Stimulated activated CD4-positive, alpha-beta T cell treated with anti-CD3 and anti-CD28 coated beads, TNF-alpha, amount 100 ng/mL, for 48 hours (primary cell): ENCODE measurements at regions not wholly inside any gene's neighbourhood (a gene's known extent, or its start where the extent isn't known, plus 50 kb on each side); places are given as distances from the start of the nearest gene placed in this dataset.

Experiments used
- DNase-seq, 3 donors: peaks; one replicate each; pipeline ENCODE4 v3.0.0-alpha.2; 2020; ENCODE audit warnings: low read depth in 3 of 3

DNA sequence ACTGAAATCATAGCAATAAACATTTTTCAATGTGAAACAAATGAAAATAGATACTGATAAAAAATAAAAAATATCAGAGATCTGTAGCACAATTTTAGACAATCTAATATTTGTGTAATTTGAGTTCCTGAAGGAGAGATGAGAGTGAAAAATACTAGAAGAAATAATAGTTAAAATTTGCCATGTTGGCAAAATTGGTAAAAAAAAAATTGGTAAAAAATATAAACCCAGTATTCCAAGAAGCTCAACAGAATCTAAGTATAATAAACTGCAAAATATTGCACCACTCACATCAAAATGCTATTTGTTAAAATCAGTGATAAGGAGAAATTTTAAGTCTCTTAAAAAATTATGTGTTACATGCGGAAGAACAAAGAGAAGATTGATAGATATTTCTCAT, 1680.7 kb downstream of the PCDH7 start:
- no peak for DNase-seq

DNA sequence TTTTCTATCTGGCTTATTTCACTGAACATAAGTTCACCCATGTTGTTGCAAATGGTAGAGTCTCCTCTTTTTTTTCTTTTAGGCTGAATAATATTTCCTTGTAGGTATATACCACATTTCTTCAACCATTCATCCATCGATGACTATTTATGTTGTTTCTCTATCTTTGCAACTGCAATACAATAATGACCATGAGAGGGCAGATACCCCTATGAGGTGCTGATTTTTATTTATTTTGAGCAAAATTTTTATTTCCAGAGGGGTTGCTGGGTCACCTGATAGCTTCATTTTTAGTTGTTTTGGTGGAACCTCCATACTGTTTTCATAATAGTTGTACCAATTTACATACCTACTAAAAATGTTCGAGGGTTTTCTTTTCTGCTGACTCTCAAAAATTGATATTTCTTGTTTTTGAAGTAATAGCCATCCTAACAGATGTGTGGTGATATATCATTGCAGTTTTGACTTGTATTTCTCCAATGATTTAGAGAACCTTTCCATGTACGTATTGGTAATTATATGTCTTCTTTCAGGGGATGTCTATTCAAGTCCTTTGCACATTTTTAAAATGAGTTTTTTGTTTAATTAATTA, 1697.0 kb downstream of the PCDH7 start:
- no peak for DNase-seq

DNA sequence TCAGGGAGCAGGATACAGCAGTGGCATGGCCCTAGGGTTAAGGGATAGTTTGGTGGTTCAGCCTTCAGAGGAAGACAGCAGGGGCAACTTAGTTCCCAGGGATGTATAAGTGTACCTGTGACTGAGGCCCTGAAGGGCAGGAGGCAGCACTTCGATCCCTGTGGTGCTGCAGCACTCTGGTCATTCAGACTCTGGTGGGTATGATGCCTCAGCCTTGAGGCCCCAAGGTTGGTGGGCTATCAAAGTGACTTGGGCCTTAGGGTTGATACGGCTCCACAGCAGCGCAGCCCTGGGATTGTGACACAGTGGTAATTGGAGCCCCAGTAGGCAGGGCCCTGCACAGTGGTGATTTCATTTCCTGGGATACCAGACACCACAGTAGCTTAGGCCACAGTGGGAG, 1703.1 kb downstream of the PCDH7 start:
- no peak for DNase-seq

DNA sequence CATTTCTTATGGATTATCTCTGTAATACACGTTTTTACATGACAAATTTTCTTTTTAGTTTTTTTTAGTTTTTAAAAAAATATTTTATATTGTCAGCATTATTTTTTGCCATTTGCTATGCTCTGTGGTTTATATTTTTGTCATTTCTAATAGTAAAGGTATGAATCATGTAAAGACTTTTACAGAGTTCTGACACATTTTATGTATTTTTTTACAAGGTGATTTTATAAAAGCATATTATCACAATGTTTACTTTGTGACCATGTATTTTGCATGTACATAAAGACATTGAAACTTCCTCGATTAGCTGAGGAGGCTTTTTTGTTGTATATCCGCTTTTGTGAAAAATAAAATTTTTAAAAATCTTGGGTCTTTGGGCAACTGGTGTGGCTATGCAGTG, 1705.1 kb downstream of the PCDH7 start:
- DNase-seq: no peak

DNA sequence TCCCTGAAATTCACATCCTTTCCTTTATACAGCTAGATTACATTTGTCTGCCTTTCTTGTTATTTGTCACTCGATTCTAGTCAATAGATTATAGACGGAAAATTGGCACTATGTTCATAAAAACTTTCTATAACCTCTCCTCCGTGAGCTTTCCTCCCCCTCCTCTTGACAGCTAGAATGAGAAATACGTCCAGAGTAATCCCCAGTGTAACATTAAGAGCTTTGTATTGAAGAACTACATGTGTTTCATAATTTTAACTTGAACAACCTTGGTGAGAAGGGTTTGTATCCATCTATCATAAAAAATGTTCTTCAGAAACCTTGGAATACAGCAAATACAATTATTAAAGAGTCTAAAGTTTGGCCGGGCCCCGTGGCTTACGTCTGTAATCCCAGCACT, 1707.4 kb downstream of the PCDH7 start:
- DNase-seq: no peak

DNA sequence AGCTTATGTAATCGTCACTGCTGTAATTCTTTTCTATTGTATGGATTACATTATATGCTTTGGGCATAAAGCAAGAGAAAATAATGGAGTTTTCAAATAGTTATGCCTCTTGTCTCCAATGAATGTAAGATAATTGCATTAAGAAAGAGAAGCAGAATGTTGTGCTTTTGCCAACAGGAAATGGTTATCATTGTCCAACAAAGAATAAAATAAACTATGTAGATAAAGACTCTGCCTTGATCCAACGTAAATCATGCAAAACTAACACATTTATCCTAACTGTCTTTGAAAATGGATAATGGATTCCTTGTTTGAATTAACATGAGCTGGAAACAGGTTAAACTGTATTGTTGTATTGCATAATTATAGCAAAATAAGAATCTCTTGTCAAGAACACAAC, 1709.0 kb downstream of the PCDH7 start:
- DNase-seq: no peak

DNA sequence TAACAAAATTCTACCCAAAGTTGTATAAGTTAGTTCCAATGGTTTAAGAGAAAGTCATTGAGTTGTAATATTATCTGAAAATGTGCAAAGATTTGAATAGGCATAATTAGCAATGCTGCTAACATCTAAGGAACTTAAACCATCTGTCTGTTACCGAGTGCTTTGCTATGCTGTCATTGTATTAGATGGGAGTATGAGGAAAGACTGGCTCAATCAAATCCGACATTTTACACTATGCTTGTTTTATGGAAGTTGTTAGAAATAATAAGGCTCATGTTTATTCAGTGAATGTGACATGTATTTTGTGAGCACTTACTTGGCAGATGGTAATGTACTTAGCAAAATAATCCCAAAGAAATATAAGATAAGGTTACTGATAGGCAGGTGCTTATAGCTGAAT, 1715.1 kb downstream of the PCDH7 start:
- DNase-seq: no peak

DNA sequence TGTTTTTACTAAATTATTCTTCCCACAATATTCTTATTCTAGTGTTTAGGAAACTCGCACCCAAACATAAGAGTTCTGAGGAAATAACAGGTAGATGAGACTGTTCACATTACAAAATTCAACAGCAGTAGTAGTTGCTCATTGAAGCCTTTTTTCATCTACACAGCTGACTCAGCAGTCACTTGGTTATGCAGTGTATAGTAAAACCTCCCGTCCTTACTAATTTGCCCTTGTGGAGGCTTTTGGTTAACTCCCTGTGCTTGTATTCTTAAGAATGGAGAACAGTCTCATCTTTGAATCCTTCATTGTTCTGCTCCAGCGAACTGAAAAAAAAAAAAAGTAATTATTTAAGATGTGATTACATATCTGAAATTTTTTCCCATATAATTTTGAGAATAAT, 1716.6 kb downstream of the PCDH7 start:
- DNase-seq: no peak

DNA sequence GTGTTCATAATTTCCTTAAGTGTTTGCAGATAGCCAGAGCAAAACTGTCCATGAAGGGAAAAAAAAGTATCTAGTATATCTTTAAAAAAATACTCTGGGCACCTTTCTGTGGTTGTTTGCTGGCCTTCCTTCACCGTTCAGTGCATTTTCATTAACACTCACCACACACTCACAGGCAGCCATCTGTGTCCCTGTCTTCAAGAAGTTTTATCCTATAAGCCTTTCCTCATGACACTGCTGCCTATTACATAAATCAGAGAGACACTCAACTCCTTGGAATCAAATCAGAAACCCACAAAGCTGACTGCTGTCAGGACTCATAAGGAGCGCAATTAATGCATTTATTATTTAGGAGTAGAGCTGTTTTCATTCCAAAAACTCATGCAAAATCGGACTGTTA, 1720.2 kb downstream of the PCDH7 start:
- DNase-seq: no peak

DNA sequence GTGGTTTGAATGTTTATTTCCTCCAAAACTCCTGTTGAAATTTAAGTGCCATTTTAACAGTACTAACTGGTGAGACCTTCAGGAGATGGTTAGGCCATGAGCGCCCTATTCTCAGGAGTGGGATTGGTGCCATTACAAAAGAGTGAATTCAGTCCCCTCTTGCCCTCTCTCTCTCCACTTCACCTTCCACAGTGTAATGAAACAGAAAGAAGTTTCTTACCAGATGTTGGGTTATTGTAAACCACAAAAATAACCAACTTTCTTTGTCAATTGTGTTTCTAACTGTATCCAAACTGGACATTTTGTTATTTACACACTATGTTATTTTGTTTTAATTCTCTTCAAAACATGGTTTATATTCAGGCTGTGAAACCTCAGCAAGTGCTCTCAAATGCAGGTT, 1734.3 kb downstream of the PCDH7 start:
- DNase-seq: no peak

DNA sequence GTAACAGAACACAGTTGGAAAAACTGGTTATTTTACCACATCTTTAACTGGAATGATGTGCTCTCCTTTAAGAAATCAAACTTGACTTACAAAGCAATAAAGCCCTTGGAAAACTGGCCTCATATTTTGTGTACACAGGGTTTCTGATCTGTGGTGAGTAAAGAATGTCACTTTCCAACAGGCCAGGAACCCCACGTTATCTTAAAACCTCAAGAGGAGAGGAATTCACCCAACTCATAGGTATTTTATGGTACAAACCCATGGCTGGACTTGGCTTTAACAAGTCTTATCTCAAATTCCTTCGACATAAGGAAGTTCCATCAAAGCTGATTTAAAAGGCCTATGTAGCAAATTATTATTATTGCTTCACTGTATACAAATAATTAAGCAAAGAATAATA, 1735.1 kb downstream of the PCDH7 start:
- no peak for DNase-seq

DNA sequence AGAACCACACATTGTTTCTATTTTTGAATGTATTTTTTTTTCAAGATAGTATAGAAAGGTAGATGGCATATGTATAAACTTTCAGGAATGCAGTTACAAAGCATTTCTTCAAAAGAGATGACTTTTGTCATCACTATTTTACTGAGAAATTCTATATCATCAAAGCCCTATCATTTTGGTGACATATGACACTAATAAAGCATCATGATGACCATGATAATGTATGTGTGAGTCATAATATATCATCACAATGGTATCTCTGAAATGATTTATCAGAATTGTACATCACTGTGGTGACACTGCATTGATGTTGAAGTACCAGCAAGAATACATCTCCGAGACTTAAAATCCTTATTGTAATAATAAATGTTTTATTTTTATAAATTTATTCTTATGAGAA, 1740.8 kb downstream of the PCDH7 start:
- DNase-seq: no peak

DNA sequence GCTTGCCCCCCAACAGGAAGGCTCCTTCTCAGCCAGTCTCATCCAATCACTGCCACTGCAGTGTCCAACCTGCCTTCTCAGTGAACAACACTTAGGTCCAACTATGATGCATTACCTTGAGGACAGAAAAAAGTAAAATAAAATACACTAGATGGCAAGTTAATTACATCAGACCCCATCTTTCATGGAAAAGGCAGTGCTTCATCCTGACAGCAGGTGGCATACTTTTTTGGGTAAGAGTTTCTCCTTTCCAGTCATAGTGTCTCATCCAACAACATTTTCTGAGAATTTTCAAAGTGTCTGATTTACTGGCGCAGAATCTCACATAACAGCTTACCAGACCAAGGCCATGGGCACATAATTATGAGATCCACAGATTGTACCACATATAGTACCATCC, 1742.8 kb downstream of the PCDH7 start:
- no peak for DNase-seq

DNA sequence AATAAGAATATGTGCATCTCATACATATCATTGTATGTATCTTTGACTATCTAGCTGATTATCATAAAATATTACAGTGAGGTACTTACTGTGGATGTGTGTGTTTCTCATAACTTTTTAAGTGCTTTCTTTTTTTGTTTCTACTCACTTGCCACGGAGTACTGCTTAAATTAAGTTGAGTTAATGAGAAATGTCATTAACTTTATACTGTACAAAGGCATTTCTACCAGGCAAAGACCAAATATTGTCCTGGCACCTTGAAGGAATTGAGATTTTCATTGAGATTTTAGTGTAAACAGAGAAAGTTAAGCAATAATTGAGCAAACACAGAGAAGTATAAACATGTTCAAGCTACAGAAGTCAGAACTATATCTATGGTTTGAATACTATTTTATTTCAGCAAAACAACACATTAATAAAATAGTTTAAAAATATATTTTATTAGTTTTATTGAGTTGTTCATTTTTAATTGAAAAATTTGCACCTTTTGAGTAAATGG, 1750.0 kb downstream of the PCDH7 start:
- no peak for DNase-seq

DNA sequence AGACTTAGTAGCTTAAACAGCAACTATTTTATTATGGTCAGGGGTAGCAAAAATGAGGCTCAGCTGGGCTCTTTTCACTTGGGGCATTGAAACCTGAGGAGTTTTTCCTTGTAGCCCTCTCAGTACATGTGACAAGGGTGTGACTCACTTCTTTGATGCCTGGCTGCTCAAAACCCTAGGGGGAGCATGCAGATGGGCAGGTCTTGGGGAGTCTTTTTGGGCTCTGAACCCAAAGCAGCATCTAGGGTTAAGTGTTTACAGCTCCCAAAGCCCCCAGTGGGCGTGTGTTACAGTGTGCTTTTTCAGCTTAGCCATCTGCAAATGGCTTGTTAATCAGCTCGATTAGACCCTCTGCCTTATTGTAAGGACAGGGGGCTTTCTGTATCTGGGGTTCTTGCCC, 1752.7 kb downstream of the PCDH7 start:
- DNase-seq: no peak

DNA sequence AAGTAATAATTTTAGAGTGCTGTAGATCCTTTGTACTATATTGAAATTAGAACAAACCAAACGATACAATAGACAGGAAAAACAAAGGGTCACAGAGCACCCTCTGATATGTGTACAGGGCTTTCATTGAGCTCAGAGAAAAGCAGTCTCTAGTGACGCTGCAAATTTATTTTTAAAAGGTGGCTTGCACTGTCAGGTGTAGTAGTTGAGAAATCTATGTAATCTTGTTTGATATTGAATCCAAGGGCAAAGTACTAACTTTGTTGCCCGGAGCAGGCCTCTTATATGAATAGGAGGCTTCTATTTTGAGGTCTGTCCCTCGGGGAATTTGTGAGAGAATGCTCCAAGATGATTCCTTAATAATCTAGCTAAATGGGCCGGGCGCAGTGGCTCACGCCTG, 1755.5 kb downstream of the PCDH7 start:
- no peak for DNase-seq

DNA sequence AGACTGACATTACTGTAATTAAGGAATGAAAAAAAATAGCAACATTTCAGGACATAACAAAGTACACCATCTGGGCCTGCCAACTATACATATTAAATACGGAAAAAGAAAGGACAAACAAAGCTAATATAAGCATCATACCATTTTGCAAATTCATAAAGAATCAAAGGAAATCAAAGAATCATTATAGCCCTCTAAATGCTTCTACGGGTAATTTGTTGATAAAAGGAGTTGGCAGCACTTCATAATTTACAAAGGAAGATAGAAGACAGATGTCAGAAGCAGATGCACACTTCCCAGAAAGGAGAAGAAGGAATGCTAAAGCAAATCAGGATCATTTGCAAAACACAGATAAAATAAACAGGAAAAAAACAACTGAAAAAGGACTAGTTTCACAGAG, 1757.3 kb downstream of the PCDH7 start:
- no peak for DNase-seq

DNA sequence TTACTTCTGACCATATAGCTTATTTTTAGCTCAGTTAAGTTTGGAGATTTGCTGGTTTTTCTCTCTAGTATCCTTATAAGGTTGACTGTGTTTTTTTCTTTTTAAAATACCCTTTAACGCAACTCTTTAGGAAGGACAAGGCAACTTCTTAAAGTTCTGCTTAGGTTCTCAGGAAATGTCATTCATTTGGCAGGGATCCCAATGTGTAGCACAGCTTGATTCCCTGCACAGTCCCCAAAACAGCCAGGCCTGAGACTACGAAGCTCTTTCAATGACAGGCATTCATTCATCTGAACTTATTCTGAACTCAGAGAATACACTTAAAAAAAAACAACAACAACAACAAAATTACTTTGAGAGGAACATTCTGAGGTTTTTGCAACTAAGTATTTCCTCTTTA, 1765.8 kb downstream of the PCDH7 start:
- no peak for DNase-seq

DNA sequence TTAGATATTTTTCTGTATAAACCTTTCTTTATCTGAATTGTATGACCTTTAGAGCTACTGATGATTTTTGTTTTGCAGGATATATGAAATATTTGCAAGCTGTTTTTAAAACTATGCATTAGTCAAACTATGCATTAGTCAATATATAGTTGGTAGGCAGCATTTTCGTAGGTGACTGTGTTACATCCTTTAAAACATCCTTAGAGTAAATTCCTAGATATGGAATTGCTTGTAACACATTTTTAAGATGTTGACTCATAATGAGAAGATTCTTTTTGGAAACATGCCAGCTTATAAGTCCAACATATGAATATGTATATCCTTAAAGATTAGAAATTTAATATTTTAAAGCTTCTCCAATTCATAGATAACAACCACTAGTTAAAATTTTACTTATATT, 1768.5 kb downstream of the PCDH7 start:
- no peak for DNase-seq

DNA sequence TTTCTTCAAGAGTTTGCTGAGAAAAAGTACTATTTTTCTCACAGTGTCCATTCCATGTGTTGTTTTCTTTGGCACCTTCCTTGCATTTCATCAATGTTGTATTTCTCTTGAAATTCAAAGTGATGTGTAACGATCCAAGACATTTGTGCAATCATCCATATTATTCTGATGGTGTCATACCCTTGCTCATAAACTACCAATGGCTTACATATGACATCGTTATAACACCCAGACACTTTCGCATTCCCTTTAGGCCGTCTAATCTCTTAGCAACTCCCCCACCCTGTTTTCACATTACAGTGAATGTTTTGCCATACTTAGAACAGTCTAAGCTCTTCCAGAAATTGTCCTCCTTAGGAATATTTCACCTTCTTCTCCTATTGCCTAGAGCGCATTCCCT, 1779.0 kb downstream of the PCDH7 start:
- DNase-seq: no peak

DNA sequence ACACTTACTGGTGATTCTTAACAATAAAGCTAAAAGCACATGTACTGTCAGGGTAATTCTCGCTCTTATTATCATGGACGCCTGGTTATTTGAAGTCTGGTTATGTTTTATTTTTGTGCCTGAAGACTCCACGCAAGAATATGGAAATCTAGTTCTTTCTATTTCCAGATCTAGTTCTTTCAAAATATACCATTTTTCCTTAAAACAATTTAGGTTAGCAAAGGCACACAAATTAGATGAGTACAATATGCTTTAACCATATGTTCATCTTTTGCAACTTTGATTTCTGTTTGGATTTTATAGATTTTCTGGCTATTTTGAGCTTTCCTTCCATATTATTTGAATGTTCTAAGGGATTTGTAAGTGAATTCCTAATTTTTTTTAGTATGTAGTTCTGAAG, 1783.1 kb downstream of the PCDH7 start:
- no peak for DNase-seq

DNA sequence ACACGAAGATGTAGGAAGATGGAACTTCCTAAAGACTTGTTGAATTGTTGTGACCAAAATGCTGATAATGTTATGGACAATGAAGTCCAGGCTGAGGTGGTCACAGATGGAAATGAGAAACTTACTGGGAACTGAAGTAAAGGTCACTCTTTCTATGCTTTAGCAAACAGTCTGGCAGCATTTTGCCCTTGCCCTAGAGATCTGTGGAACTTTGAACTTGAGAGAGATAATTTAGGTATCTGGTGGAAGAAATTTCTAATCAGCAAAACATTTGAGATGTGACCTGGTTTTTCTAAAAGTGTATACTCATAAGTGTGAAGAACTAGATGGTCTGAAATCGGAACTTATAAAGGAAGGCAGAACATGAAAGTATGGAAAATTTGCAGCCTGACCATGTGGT, 1785.9 kb downstream of the PCDH7 start:
- no peak for DNase-seq

DNA sequence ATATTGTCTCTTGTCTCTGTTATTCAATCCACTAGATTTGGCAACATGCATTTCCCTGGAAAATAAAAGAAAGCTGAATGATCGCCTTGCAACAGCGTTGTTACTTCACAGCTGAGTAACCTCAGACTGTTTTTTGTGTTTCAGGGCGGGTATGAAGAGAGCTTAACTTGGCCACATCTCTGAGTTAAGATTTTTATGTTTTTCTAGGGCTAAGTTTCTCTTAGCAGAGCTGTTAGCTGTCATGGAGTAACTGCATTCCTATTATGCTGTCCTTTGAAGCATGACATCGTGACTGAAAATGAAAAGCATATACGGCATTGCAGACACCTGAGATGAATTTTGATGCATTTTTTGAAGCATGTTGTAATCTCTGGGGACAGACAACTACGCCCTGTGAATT, 1798.9 kb downstream of the PCDH7 start:
- DNase-seq: no peak

DNA sequence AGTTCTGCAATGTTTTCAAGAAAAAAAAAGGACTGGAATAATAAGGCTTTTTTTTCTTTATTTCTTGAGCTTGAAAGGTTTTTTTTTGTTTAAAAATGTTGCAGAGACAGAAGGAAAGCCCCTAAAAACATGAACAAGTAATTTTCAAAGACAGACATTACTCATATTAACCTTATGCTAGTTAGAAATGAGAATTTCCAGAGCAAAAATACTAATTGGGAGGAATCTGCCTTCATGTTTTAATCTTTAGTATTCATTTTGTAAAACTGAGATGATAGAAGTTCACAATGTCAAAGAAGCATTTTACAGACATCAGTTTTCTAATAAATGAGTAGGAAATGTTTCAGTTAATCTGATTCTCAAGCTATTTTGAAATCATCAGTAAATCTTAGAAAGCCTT, 1805.3 kb downstream of the PCDH7 start:
- no peak for DNase-seq

DNA sequence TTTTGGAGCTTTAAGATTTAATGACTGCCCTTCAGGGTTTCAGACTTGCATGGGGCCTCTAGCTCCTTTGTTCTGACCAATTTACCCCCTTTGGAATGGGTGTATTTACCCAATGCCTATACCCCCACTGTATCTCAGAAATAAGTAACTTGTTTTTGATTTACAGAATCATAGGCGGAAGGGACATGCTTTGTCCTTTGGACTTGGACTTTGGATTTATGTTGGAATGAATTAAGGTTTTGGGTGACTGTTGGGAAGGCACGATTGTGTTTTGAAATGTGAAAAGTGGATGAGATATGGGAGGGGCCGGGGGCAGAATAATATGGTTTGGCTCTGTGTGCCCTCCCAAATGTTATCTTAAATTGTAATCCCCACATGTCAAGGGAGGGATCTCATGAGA, 1824.7 kb downstream of the PCDH7 start:
- no peak for DNase-seq
